HCT116 (cell line): ENCODE measurements at regions not wholly inside any gene's neighbourhood (a gene's known extent, or its start where the extent isn't known, plus 50 kb on each side); places are given as distances from the start of the nearest gene placed in this dataset.

ENCODE experiments used
- ATAC-seq: fragments of 200-7000 bp; cut with Tn5 transposase; 2 replicates; pipeline ENCODE4 v1.9.1; 2020; ENCODE audit warnings: mild to moderate bottlenecking, moderate library complexity
- BruUV-seq: library from RNA; stranded (reverse); fragments of 400-500 nt; replicated peaks from 2 replicates; lab custom pipeline; 2021; lab: Mats Ljungman, UMichigan
- CTCF ChIA-PET: fragments of 300-600 bp; sonication (Branson Sonifier 250); formaldehyde crosslinking; loops from one replicate; lab custom pipeline; 2021; ENCODE audit warnings: antibody characterized with exemption; lab: Charles Lee
- POLR2A ChIA-PET: fragments of 300-600, 350-600 bp; sonication (Branson Sonifier 250); formaldehyde crosslinking; loops from one replicate; lab custom pipeline; 2021; ENCODE audit warnings: antibody characterized with exemption; lab: Charles Lee
- RAD21 ChIA-PET, 2 experiments: fragments of 300-600 bp; sonication (Branson Sonifier 250); formaldehyde crosslinking; loops; one replicate each; lab custom pipeline; 2023; ENCODE audit warnings: low total read pairs in 2 of 2; ENCODE audit not compliant: uncharacterized antibody in 2 of 2, unreplicated experiment in 2 of 2, low non-redundant PET in 1 of 2; lab: Charles Lee
- DNase-seq: peaks from one replicate; pipeline ENCODE4 v3.0.0-alpha.2; 2010; ENCODE audit warnings: low read depth, low spot score
- H2AFZ ChIP-seq: fragments of 200-600 bp; shearing (Covaris generic), sonication (generic); 2 replicates; pipeline ENCODE4 v1.6.1; 2017; ENCODE audit warnings: low read depth, mixed run types, mixed read lengths, antibody characterized with exemption, low read length; ENCODE audit not compliant: poor library complexity, severe bottlenecking
- H3K27ac ChIP-seq: 2 replicates; pipeline ENCODE4 v1.5.1; 2012; ENCODE audit warnings: low read depth, low read length
- H3K27me3 ChIP-seq: fragments of 200-600 bp; sonication (generic); 2 replicates; pipeline ENCODE4 v1.6.1; 2016; ENCODE audit warnings: mixed run types, low read length, mixed read lengths; ENCODE audit not compliant: insufficient read depth
- H3K36me3 ChIP-seq, 2 experiments: fragments of 200-500 bp in 1 of 2; fragments of 200-600 bp in 1 of 2; sonication (Bioruptor generic) in 1 of 2; sonication (generic) in 1 of 2; 2 replicates each; pipeline versions ENCODE4 v1.5.1 to v1.6.1; 2014 to 2016; ENCODE audit warnings: low read length in 2 of 2, inconsistent platforms in 1 of 2, mixed read lengths in 1 of 2, mixed run types in 1 of 2; ENCODE audit not compliant: insufficient read depth in 2 of 2, control insufficient read depth in 1 of 2
- H3K4me1 ChIP-seq, 2 experiments: fragments of 200-600 bp in 1 of 2; sonication (generic) in 1 of 2; 2 replicates each; pipeline versions ENCODE4 v1.5.1 to v1.6.1; 2012 to 2017; ENCODE audit warnings: low read length in 2 of 2, inconsistent platforms in 1 of 2, mild to moderate bottlenecking in 1 of 2, mixed read lengths in 1 of 2, mixed run types in 1 of 2, moderate library complexity in 1 of 2; ENCODE audit not compliant: insufficient read depth in 2 of 2, control insufficient read depth in 1 of 2
- H3K4me2 ChIP-seq: fragments of 200-600 bp; sonication (generic); 2 replicates; pipeline ENCODE4 v1.6.1; 2017; ENCODE audit warnings: mixed run types, low read length, mixed read lengths
- H3K4me3 ChIP-seq, 2 experiments: fragments of 200-600 bp in 1 of 2; sonication (generic) in 1 of 2; replicated peaks in 1 of 2; 2 replicates each; pipeline ENCODE4 v1.5.1; 2011 to 2016; ENCODE audit warnings: low read length in 2 of 2, control low read depth in 1 of 2, low read depth in 1 of 2, mild to moderate bottlenecking in 1 of 2, mixed read lengths in 1 of 2, mixed run types in 1 of 2
- H3K79me2 ChIP-seq: fragments of 200-600 bp; sonication (generic); 2 replicates; pipeline ENCODE4 v1.6.1; 2017; ENCODE audit warnings: mild to moderate bottlenecking, mixed run types, low read length, moderate library complexity, mixed read lengths; ENCODE audit not compliant: insufficient read depth
- H3K9ac ChIP-seq: fragments of 200-600 bp; sonication (generic); 2 replicates; pipeline ENCODE4 v1.6.1; 2016; ENCODE audit warnings: low read length, mixed read lengths
- H3K9me2 ChIP-seq: fragments of 200-600 bp; sonication (generic), shearing (Covaris generic); 2 replicates; pipeline ENCODE4 v1.6.1; 2017; ENCODE audit warnings: mixed run types, mild to moderate bottlenecking, moderate library complexity; ENCODE audit not compliant: insufficient read depth
- H3K9me3 ChIP-seq, 2 experiments: fragments of 200-500 bp in 1 of 2; fragments of 200-600 bp in 1 of 2; sonication (Bioruptor generic) in 1 of 2; sonication (generic) in 1 of 2; 2 replicates each; pipeline ENCODE4 v1.6.1; 2014 to 2017; ENCODE audit warnings: low read length in 2 of 2, mixed read lengths in 2 of 2, inconsistent platforms in 1 of 2, low read depth in 1 of 2, mild to moderate bottlenecking in 1 of 2, mixed run types in 1 of 2, moderate library complexity in 1 of 2; ENCODE audit not compliant: control insufficient read depth in 1 of 2, insufficient read depth in 1 of 2
- H4K20me1 ChIP-seq: fragments of 200-600 bp; sonication (generic), shearing (Covaris generic); 2 replicates; pipeline ENCODE4 v1.6.1; 2017; ENCODE audit warnings: mixed run types, mild to moderate bottlenecking, moderate library complexity; ENCODE audit not compliant: insufficient read depth
- CBX3 ChIP-seq: IDR thresholded peaks from 2 replicates; pipeline ENCODE4 v1.6.1; 2012; ENCODE audit warnings: low read depth
- CEBPB ChIP-seq: IDR thresholded peaks from 2 replicates; pipeline ENCODE4 v1.6.1; 2012; ENCODE audit warnings: low read depth
- EGR1 ChIP-seq: IDR thresholded peaks from 2 replicates; pipeline ENCODE4 v1.6.1; 2012; ENCODE audit warnings: low read depth
- EZH2 ChIP-seq: fragments of 200-600 bp; sonication (generic); IDR thresholded peaks from 2 replicates; pipeline ENCODE4 v1.6.1; 2017; ENCODE audit warnings: antibody characterized with exemption, mixed run types
- EZH2phosphoT487 ChIP-seq: fragments of 200-600 bp; IDR thresholded peaks from 2 replicates; pipeline ENCODE4 v1.6.1; 2018; ENCODE audit warnings: antibody characterized with exemption, borderline replicate concordance
- FOSL1 ChIP-seq: IDR thresholded peaks from 2 replicates; pipeline ENCODE4 v1.6.1; 2012; ENCODE audit warnings: low read depth
- JUND ChIP-seq: IDR thresholded peaks from 2 replicates; pipeline ENCODE4 v1.6.1; 2012
- POLR2A ChIP-seq: IDR thresholded peaks from 2 replicates; pipeline ENCODE4 v1.7.0; 2011; ENCODE audit warnings: borderline replicate concordance; ENCODE audit not compliant: insufficient read depth, insufficient read length; ENCODE audit errors: extremely low read depth
- POLR2AphosphoS5 ChIP-seq: IDR thresholded peaks from 2 replicates; pipeline ENCODE4 v1.6.1; 2011; ENCODE audit warnings: mild to moderate bottlenecking, low read depth, low read length, moderate library complexity
- RAD21 ChIP-seq: IDR thresholded peaks from 2 replicates; pipeline ENCODE4 v1.6.1; 2012; ENCODE audit warnings: low read depth, mild to moderate bottlenecking
- SIN3A ChIP-seq: IDR thresholded peaks from 2 replicates; pipeline ENCODE4 v1.6.1; 2012; ENCODE audit warnings: low read depth
- SRF ChIP-seq: IDR thresholded peaks from 2 replicates; pipeline ENCODE4 v1.6.1; 2012; ENCODE audit warnings: low read depth
- TCF7L2 ChIP-seq: IDR thresholded peaks from 2 replicates; pipeline ENCODE4 v1.7.0; 2011; ENCODE audit warnings: borderline replicate concordance, inconsistent platforms; ENCODE audit not compliant: insufficient read depth, insufficient read length; ENCODE audit errors: extremely low read depth
- YY1 ChIP-seq: IDR thresholded peaks from 2 replicates; pipeline ENCODE4 v1.6.1; 2011; ENCODE audit warnings: low read length, low read depth, moderate library complexity, mild to moderate bottlenecking; ENCODE audit not compliant: insufficient replicate concordance; ENCODE audit errors: extremely low read depth
- ZNF274 ChIP-seq: fragments of 200-500 bp; sonication (Bioruptor generic); IDR thresholded peaks from 2 replicates; pipeline ENCODE4 v1.6.1; 2014; ENCODE audit warnings: mild to moderate bottlenecking, low read depth, low read length, inconsistent platforms
- intact Hi-C: fragments of 100-400 bp; cut with micrococcal nuclease; formaldehyde crosslinking; loops from 2 replicates; pipeline ENCODE4 v1.10.0; 2022
- TF ChIP-seq, protein P1 (sequence below): IDR thresholded peaks from 2 replicates; pipeline ENCODE4 v1.6.1; 2012
- TF ChIP-seq, protein P2 (sequence below): IDR thresholded peaks from 2 replicates; pipeline ENCODE4 v1.6.1; 2012
- TF ChIP-seq, protein P3 (sequence below): IDR thresholded peaks from 2 replicates; pipeline ENCODE4 v1.6.1; 2011; ENCODE audit warnings: mild to moderate bottlenecking, low read length, moderate library complexity; ENCODE audit not compliant: insufficient replicate concordance; ENCODE audit errors: extremely low read depth

DNA sequence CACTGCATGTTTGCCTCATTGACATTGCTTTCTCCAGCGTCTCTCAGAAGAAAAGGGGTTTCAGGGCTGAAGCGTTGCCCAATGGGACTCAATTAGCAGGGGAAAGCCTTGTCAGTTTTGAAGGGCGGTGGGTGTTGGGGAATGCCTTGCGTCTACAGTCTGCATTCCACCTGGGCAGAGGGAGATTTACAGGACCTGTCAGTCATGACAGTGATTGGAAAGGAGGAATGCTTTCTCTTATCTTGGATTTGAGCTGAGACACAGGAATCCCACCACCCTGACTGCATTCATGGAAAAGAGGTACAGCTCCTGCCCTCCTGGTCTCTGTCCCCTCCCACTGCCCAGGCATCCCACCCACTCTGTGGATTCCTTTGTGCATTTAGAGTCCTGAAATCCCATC, 123.9 kb downstream of the ACKR3 start:
- Histone ChIP-seq H3K9ac (no peak overlapping the region), H3K36me3 (no peaks in the 10 kb centered on the region), H3K9me2 (no peaks in the 10 kb centered on the region)
- TF ChIP-seq POLR2AphosphoS5 (no peak), YY1 (no peak), EGR1 (no peak), POLR2A (no peak), SRF (no peak), EZH2phosphoT487 (no peak), ZNF274 (no peak)
- TF ChIP-seq, protein P1, sequence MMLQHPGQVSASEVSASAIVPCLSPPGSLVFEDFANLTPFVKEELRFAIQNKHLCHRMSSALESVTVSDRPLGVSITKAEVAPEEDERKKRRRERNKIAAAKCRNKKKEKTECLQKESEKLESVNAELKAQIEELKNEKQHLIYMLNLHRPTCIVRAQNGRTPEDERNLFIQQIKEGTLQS, result no peak
- TF ChIP-seq, protein P2, sequence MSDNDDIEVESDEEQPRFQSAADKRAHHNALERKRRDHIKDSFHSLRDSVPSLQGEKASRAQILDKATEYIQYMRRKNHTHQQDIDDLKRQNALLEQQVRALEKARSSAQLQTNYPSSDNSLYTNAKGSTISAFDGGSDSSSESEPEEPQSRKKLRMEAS, result no peak
- TF ChIP-seq, all 23 proteins: peak for 0
- H3K27ac ChIP-seq, result no peak overlapping the region
- no peaks in the 10 kb centered on the region for H3K9me3 ChIP-seq
- no peaks in the 10 kb centered on the region for H3K4me1 ChIP-seq
- peaks cover 67% of the 10 kb centered on the region for H3K27me3 ChIP-seq
- no TSS peak for BruUV-seq
- ChIA-PET POLR2A (no interaction called here), RAD21 (no interaction called here), CTCF (no interaction called here)
- intact Hi-C loops, result no loop called here
- H3K79me2 ChIP-seq, result no peaks in the 10 kb centered on the region
- DNase-seq (no peak), ATAC-seq (no peak)
- H2AFZ ChIP-seq, result no peak overlapping the region
- no peaks in the 10 kb centered on the region for H4K20me1 ChIP-seq
- no peak overlapping the region for H3K4me3 ChIP-seq
- H3K4me2 ChIP-seq, result no peak overlapping the region

DNA sequence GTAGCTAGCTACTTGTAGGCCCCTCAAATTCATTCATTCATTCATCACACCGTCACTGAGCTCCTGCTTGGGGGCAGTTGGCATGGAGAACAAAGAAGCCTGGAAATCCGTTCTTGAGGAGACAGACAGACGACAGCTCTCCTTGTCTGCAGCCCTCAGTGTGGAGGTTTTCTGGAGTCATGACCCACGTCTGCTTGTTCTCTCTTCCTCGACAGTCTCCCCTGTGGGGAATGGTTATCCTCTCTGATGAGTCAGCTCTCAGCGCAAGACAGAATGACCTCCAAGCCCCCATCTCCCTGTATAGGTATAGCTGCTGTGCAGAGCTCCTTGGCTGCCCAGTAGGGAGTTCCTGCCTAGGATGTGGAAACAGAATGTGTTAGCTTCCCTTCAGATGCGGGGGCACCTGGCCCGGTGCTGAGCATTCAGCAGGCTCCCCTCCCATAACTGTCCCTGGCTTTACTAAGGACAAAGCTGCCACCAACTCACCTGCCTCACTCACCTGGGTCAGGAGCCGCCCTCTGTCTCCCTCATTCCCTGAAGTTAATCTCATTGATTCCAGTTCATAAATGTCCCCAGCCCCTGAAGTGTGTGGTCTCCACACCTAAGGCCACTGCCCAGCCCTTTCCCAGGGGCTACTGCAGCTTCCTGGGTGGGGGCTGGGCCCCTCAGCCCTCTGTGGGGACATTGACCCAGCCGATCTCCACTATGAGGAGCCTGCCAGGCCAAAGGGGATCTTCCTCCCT, 124.7 kb downstream of the ACKR3 start:
- ChIA-PET POLR2A (no interaction called here), CTCF (no interaction called here), RAD21 (no interaction called here)
- Histone ChIP-seq H3K9me3 (no peaks in the 10 kb centered on the region), H3K79me2 (no peaks in the 10 kb centered on the region), H3K36me3 (no peaks in the 10 kb centered on the region), H3K4me2 (no peak overlapping the region), H3K27ac (no peak overlapping the region), H3K9me2 (no peaks in the 10 kb centered on the region), H4K20me1 (no peaks in the 10 kb centered on the region), H3K9ac (no peak overlapping the region), H3K27me3 (peaks cover 70% of the 10 kb centered on the region), H2AFZ (no peak overlapping the region), H3K4me1 (no peaks in the 10 kb centered on the region), H3K4me3 (no peak overlapping the region)
- BruUV-seq, result no TSS peak
- DNase-seq (no peak), ATAC-seq (no peak)
- intact Hi-C loops, result no loop called here
- TF ChIP-seq SIN3A, result no peak
- TF ChIP-seq FOSL1, result no peak
- TF ChIP-seq, protein P3, sequence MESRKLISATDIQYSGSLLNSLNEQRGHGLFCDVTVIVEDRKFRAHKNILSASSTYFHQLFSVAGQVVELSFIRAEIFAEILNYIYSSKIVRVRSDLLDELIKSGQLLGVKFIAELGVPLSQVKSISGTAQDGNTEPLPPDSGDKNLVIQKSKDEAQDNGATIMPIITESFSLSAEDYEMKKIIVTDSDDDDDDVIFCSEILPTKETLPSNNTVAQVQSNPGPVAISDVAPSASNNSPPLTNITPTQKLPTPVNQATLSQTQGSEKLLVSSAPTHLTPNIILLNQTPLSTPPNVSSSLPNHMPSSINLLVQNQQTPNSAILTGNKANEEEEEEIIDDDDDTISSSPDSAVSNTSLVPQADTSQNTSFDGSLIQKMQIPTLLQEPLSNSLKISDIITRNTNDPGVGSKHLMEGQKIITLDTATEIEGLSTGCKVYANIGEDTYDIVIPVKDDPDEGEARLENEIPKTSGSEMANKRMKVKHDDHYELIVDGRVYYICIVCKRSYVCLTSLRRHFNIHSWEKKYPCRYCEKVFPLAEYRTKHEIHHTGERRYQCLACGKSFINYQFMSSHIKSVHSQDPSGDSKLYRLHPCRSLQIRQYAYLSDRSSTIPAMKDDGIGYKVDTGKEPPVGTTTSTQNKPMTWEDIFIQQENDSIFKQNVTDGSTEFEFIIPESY, result no peak
- TF ChIP-seq EGR1, result no peak
- no peak for TF ChIP-seq CBX3
- TF ChIP-seq CEBPB, result no peak
- TF ChIP-seq YY1, result no peak
- no peak for TF ChIP-seq TCF7L2
- TF ChIP-seq POLR2A, result no peak
- TF ChIP-seq ZNF274, result no peak
- TF ChIP-seq EZH2phosphoT487, result no peak
- no peak for TF ChIP-seq JUND
- no peak for TF ChIP-seq EZH2
- no peak for TF ChIP-seq RAD21
- TF ChIP-seq, protein P1, result no peak
